CD4-positive, CD25-positive, alpha-beta regulatory T cell (primary cell): ENCODE measurements at regions not wholly inside any gene's neighbourhood (a gene's known extent, or its start where the extent isn't known, plus 50 kb on each side); places are given as distances from the start of the nearest gene placed in this dataset.
A peak's percentile ranks its signal among the peaks of the same experiment; 100 is the strongest.

Experiments used
- ATAC-seq, 2 donors: fragments of 150-1000 bp; cut with Tn5 transposase; one replicate each; pipeline ENCODE4 v1.10.0; 2021; ENCODE audit warnings: low read depth in 2 of 2, moderate number of reproducible peaks in 2 of 2, moderate library complexity in 1 of 2
- DNase-seq, 3 donors: peaks; one replicate each; pipeline versions ENCODE4 v3.0.0 to v3.0.0-alpha.2; 2012 to 2022; ENCODE audit warnings: mixed read lengths in 1 of 3
- H3K27ac ChIP-seq: one replicate; pipeline ENCODE4 v1.7.0; 2013; ENCODE audit warnings: mild to moderate bottlenecking, low read length; ENCODE audit not compliant: insufficient read depth, poor library complexity, severe bottlenecking
- H3K27me3 ChIP-seq: one replicate; pipeline ENCODE4 v1.7.0; 2013; ENCODE audit warnings: low read length; ENCODE audit not compliant: control insufficient read depth, insufficient read depth
- H3K36me3 ChIP-seq: one replicate; pipeline ENCODE4 v1.7.0; 2013; ENCODE audit warnings: mild to moderate bottlenecking, low read length, moderate library complexity; ENCODE audit not compliant: control insufficient read depth, insufficient read depth
- H3K4me1 ChIP-seq: 2 replicates; pipeline ENCODE4 v1.7.0; 2013; ENCODE audit warnings: mild to moderate bottlenecking, low read length; ENCODE audit not compliant: insufficient read depth, control insufficient read depth, poor library complexity, severe bottlenecking
- H3K4me3 ChIP-seq: one replicate; pipeline ENCODE4 v1.7.0; 2013; ENCODE audit warnings: low read depth, mild to moderate bottlenecking, low read length, moderate library complexity
- H3K9me3 ChIP-seq, 2 experiments: 1 replicate in 1 of 2; 2 replicates in 1 of 2; pipeline ENCODE4 v1.7.0; 2013; ENCODE audit warnings: low read length in 2 of 2, mild to moderate bottlenecking in 1 of 2, moderate library complexity in 1 of 2; ENCODE audit not compliant: control insufficient read depth in 2 of 2
- H3K27ac Mint-ChIP-seq, 3 donors: one replicate each; pipeline ENCODE4 v1.8.0; 2020 to 2022; ENCODE audit warnings: mild to moderate bottlenecking in 3 of 3, mixed read lengths in 3 of 3, moderate library complexity in 2 of 3
- H3K27me3 Mint-ChIP-seq: one replicate; pipeline ENCODE4 v1.8.0; 2022; ENCODE audit warnings: mild to moderate bottlenecking, mixed read lengths
- H3K36me3 Mint-ChIP-seq: one replicate; pipeline ENCODE4 v1.8.0; 2020; ENCODE audit warnings: mixed read lengths
- H3K4me1 Mint-ChIP-seq, 4 donors: one replicate each; pipeline ENCODE4 v1.8.0; 2020 to 2022; ENCODE audit warnings: mixed read lengths in 4 of 4, mild to moderate bottlenecking in 1 of 4
- H3K4me3 Mint-ChIP-seq, 4 donors: one replicate each; pipeline ENCODE4 v1.8.0; 2020 to 2022; ENCODE audit warnings: mild to moderate bottlenecking in 4 of 4, mixed read lengths in 4 of 4, moderate library complexity in 3 of 4
- H3K9me3 Mint-ChIP-seq, 7 donors: one replicate each; pipeline ENCODE4 v1.8.0; 2020 to 2022; ENCODE audit warnings: mixed read lengths in 7 of 7, mild to moderate bottlenecking in 3 of 7, moderate library complexity in 2 of 7

DNA sequence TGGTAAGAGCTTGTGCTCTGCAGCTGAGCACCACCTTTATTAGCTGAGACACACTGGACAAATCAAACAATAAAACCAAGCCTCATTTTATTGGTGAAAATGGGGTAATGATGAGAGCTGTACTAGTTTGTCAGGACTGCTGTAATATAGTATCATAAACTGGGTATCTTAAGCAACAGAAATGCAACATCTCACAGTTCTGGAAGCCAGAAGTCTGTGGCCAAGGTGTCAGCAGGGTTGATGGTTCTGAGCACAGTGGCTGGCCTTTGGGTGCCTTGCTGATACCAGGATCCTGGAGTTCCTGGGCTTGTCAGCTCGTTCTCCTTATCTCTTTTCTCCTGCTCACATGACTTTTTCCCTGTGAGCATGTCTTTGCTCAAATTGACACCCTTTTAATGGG lies 513.1 kb downstream of the IRX1 start:
- no peak overlapping the region for H3K27ac ChIP-seq
- H3K4me1 ChIP-seq, result no peaks in the 10 kb centered on the region
- ATAC-seq (no peak), DNase-seq (no peak)
- no peaks in the 10 kb centered on the region for H3K9me3 ChIP-seq
- no peaks in the 10 kb centered on the region for H3K4me1 Mint-ChIP-seq
- H3K27me3 ChIP-seq, result no peaks in the 10 kb centered on the region
- no peak overlapping the region for H3K4me3 ChIP-seq
- H3K4me3 Mint-ChIP-seq, result no peak overlapping the region
- no peaks in the 10 kb centered on the region for H3K36me3 Mint-ChIP-seq
- no peaks in the 10 kb centered on the region for H3K27me3 Mint-ChIP-seq
- H3K36me3 ChIP-seq, result no peaks in the 10 kb centered on the region
- H3K27ac Mint-ChIP-seq, result no peak overlapping the region
- peaks cover 0 to 17% (median 4%) of the 10 kb centered on the region in 7 donors for H3K9me3 Mint-ChIP-seq

DNA sequence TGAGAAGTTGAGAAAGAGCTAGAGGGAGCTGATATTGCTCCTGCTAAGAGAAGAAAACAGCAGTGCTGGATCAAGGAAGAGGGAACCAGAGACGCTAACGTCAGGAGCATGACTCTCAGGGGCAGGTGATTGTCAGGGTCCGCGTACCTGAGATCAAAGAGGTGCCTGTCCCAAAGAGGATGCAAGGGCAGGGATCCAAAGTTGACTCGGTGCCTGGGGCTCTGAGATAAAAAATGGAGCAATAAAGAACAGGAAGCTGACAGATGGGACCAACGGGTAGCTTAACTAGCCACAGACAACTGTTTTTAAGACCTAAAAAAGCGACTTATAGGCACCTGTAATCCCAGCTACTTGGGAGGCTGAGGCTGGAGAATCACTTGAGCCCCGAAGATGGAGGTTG lies 517.8 kb downstream of the IRX1 start:
- peaks cover 0 to 19% (median 4%) of the 10 kb centered on the region in 7 donors for H3K9me3 Mint-ChIP-seq

GRCh38 chr5:4113905-4114304 lies 518.3 kb downstream of the IRX1 start:
- Histone ChIP-seq H3K36me3 (no peaks in the 10 kb centered on the region), H3K27me3 (no peaks in the 10 kb centered on the region), H3K9me3 (no peaks in the 10 kb centered on the region), H3K27ac (no peak overlapping the region), H3K4me1 (no peaks in the 10 kb centered on the region), H3K4me3 (no peak overlapping the region)
- Mint-ChIP-seq H3K27me3 (no peaks in the 10 kb centered on the region), H3K27ac (no peak overlapping the region), H3K4me3 (no peak overlapping the region), H3K36me3 (no peaks in the 10 kb centered on the region), H3K9me3 (peaks cover 0 to 19% (median 4%) of the 10 kb centered on the region in 7 donors), H3K4me1 (no peaks in the 10 kb centered on the region)
- no peak for ATAC-seq
- no peak for DNase-seq

More for the DNA sequence above, 517.8 kb downstream of the IRX1 start:
- Histone ChIP-seq H3K27ac (no peak overlapping the region), H3K4me3 (no peak overlapping the region), H3K4me1 (no peaks in the 10 kb centered on the region), H3K36me3 (no peaks in the 10 kb centered on the region), H3K27me3 (no peaks in the 10 kb centered on the region), H3K9me3 (no peaks in the 10 kb centered on the region)
- Mint-ChIP-seq H3K27me3 (no peaks in the 10 kb centered on the region), H3K4me3 (no peak overlapping the region), H3K27ac (peak overlapping the region in 1 of 3 donors; percentile 1), H3K36me3 (no peaks in the 10 kb centered on the region), H3K4me1 (no peaks in the 10 kb centered on the region)
- ATAC-seq, result no peak
- DNase-seq, result no peak

DNA sequence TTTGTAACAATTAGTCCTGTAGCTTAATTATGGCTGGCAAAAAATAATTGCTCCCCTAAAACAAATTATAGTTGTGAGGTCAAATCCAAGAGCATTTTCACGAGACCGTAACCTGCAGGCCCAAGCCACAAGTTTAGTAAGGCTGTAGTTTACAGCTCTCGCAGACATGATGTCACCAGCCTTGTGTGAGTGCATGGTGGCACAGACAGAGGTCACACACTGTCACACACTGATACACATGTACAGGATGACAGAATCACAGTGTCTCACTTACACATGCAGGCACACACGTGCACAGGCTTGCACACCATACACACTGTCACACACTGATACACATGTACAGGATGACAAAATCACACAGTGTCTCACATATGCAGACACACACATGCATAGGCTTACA lies 518.8 kb downstream of the IRX1 start:
- H3K27me3 ChIP-seq, result no peaks in the 10 kb centered on the region
- H3K27me3 Mint-ChIP-seq, result no peaks in the 10 kb centered on the region
- H3K4me3 ChIP-seq, result no peak overlapping the region
- no peaks in the 10 kb centered on the region for H3K36me3 ChIP-seq
- no peaks in the 10 kb centered on the region for H3K9me3 ChIP-seq
- no peak overlapping the region for H3K4me3 Mint-ChIP-seq
- H3K4me1 ChIP-seq, result no peaks in the 10 kb centered on the region
- H3K27ac ChIP-seq, result no peak overlapping the region
- no peak for ATAC-seq
- H3K4me1 Mint-ChIP-seq, result no peaks in the 10 kb centered on the region
- DNase-seq, result no peak
- H3K36me3 Mint-ChIP-seq, result no peaks in the 10 kb centered on the region
- no peak overlapping the region for H3K27ac Mint-ChIP-seq
- peaks cover 0 to 19% (median 7%) of the 10 kb centered on the region in 7 donors for H3K9me3 Mint-ChIP-seq

DNA sequence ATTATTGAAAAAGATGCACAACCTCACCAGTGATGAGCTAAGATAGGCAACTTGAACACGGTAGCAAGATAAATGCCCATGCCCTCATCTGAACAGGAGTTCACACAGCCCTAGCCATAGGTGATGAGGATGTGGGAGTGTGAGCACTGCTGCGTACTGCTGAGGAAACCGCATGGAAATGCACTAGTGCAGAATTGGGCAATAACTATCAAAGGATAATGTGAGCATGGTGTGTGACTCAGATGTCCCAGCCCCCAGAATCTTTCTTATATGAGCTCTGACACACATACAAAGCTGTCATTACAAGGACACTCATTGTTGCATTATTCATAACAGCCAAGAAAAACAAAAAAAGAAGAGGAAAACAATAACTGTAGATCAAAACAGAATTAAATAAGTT lies 521.2 kb downstream of the IRX1 start:
- Mint-ChIP-seq H3K4me3 (no peak overlapping the region), H3K27me3 (no peaks in the 10 kb centered on the region), H3K9me3 (peaks cover 2 to 28% (median 5%) of the 10 kb centered on the region in 7 donors), H3K27ac (no peak overlapping the region), H3K36me3 (no peaks in the 10 kb centered on the region), H3K4me1 (no peaks in the 10 kb centered on the region)
- DNase-seq (no peak), ATAC-seq (no peak)
- no peaks in the 10 kb centered on the region for H3K9me3 ChIP-seq
- no peaks in the 10 kb centered on the region for H3K27me3 ChIP-seq
- H3K36me3 ChIP-seq, result no peaks in the 10 kb centered on the region
- H3K4me1 ChIP-seq, result no peaks in the 10 kb centered on the region
- H3K27ac ChIP-seq, result no peak overlapping the region
- H3K4me3 ChIP-seq, result no peak overlapping the region

- peaks cover 4% of the 10 kb centered on the region for H3K27me3 Mint-ChIP-seq
- no peaks in the 10 kb centered on the region for H3K4me1 Mint-ChIP-seq
- DNase-seq (no peak), ATAC-seq (no peak)
- no peak overlapping the region for H3K27ac Mint-ChIP-seq
- Histone ChIP-seq H3K4me3 (no peak overlapping the region), H3K27ac (no peak overlapping the region), H3K36me3 (no peaks in the 10 kb centered on the region), H3K4me1 (no peaks in the 10 kb centered on the region), H3K9me3 (no peaks in the 10 kb centered on the region), H3K27me3 (no peaks in the 10 kb centered on the region)
- H3K4me3 Mint-ChIP-seq, result no peak overlapping the region
- peaks cover 1 to 45% (median 5%) of the 10 kb centered on the region in 7 donors for H3K9me3 Mint-ChIP-seq
- no peaks in the 10 kb centered on the region for H3K36me3 Mint-ChIP-seq
Measured at GRCh38 chr5:4124221-4124970, 528.8 kb downstream of the IRX1 start.

DNA sequence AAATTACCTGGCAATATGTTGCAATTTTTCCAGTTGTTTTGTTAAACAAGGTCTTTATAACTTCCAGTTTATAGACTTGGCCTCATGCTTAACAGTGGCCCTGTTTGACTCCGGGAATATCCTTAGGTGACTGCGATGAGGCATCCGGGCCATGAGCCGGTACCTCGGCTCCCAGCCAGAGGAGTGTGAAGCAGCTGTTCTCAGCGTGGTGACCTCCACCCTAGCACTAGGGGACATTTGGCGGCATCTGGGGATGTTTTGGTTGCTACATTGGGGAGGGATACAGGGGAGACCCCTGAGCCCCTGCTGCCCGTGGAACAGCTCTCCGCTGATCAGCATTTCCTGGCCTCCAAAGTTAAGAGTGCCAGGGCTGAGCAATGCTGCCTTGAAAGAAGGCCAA lies 533.4 kb downstream of the IRX1 start:
- Mint-ChIP-seq H3K9me3 (peaks cover 1 to 34% (median 7%) of the 10 kb centered on the region in 7 donors), H3K4me1 (no peaks in the 10 kb centered on the region), H3K27ac (no peak overlapping the region), H3K27me3 (peaks cover 4% of the 10 kb centered on the region), H3K4me3 (no peak overlapping the region), H3K36me3 (no peaks in the 10 kb centered on the region)
- H3K4me3 ChIP-seq, result no peak overlapping the region
- no peak for ATAC-seq
- H3K36me3 ChIP-seq, result no peaks in the 10 kb centered on the region
- H3K9me3 ChIP-seq, result no peaks in the 10 kb centered on the region
- H3K27me3 ChIP-seq, result no peaks in the 10 kb centered on the region
- H3K4me1 ChIP-seq, result no peaks in the 10 kb centered on the region
- H3K27ac ChIP-seq, result no peak overlapping the region
- DNase-seq, result no peak

DNA sequence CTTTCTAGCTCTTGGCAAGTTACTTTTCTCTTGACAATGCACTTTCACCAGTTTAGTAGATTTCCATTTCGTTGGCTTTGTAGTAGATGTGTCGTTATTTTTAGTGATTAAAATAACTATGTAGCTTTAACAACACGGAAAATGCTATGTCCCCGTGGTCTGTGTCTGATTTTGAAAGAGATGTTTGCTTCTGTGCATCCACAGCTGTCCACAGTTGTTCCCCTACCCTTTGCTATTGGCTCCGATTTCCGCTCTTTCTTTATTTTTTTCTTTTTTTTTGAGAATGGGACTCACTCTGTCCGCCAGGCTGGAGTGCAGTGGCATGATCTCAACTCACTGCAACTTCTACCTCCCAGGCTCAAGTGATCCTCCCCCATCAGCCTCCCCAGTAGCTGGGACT lies 533.9 kb downstream of the IRX1 start:
- ATAC-seq, result no peak

More for the DNA sequence above, 533.9 kb downstream of the IRX1 start:
- H3K4me1 Mint-ChIP-seq, result no peaks in the 10 kb centered on the region
- H3K9me3 Mint-ChIP-seq, result peaks cover 1 to 30% (median 7%) of the 10 kb centered on the region in 7 donors
- H3K27ac ChIP-seq, result no peak overlapping the region
- no peak overlapping the region for H3K4me3 Mint-ChIP-seq
- no peaks in the 10 kb centered on the region for H3K4me1 ChIP-seq
- no peak for DNase-seq
- no peaks in the 10 kb centered on the region for H3K27me3 ChIP-seq
- H3K36me3 ChIP-seq, result no peaks in the 10 kb centered on the region
- H3K27ac Mint-ChIP-seq, result no peak overlapping the region
- no peak overlapping the region for H3K4me3 ChIP-seq
- no peaks in the 10 kb centered on the region for H3K36me3 Mint-ChIP-seq
- no peaks in the 10 kb centered on the region for H3K9me3 ChIP-seq
- H3K27me3 Mint-ChIP-seq, result peaks cover 2% of the 10 kb centered on the region
